Type B pancreatic cell (in vitro differentiated cells): ENCODE measurements at regions not wholly inside any gene's neighbourhood (a gene's known extent, or its start where the extent isn't known, plus 50 kb on each side); places are given as distances from the start of the nearest gene placed in this dataset.

Source experiments
- DNase-seq: peaks from one replicate; pipeline ENCODE4 v3.0.0; 2021; ENCODE audit warnings: mixed read lengths; ENCODE audit not compliant: unreplicated experiment; ENCODE audit errors: extremely low spot score
- H3K27ac Mint-ChIP-seq: 2 replicates; pipeline ENCODE4 v1.8.0; 2021; ENCODE audit warnings: mild to moderate bottlenecking, mixed read lengths
- H3K27me3 Mint-ChIP-seq: 2 replicates; pipeline ENCODE4 v1.8.0; 2021; ENCODE audit warnings: mixed read lengths
- H3K36me3 Mint-ChIP-seq: 2 replicates; pipeline ENCODE4 v1.8.0; 2021; ENCODE audit warnings: mixed read lengths
- H3K4me1 Mint-ChIP-seq: one replicate; pipeline ENCODE4 v1.8.0; 2021; ENCODE audit warnings: mixed read lengths; ENCODE audit not compliant: unreplicated experiment
- H3K4me3 Mint-ChIP-seq: 2 replicates; pipeline ENCODE4 v1.8.0; 2021; ENCODE audit warnings: mild to moderate bottlenecking, mixed read lengths
- H3K9me3 Mint-ChIP-seq: 2 replicates; pipeline ENCODE4 v1.8.0; 2021; ENCODE audit warnings: mixed read lengths
- CTCF ChIP-seq: fragments of 200-600 bp; sonication (generic); conservative IDR thresholded peaks from 2 replicates; pipeline ENCODE4 v1.5.0; 2021; ENCODE audit warnings: antibody characterized with exemption, mild to moderate bottlenecking

GRCh38 chr7:57210871-57211270, 78.6 kb upstream of the ZNF479 start:
- Mint-ChIP-seq H3K9me3 (peaks cover 21% of the 10 kb centered on the region), H3K36me3 (no peaks in the 10 kb centered on the region), H3K27ac (no peak overlapping the region), H3K4me1 (no peaks in the 10 kb centered on the region), H3K27me3 (no peaks in the 10 kb centered on the region), H3K4me3 (no peak overlapping the region)
- no peak for DNase-seq
- no peak for TF ChIP-seq CTCF

- Mint-ChIP-seq H3K4me3 (no peak overlapping the region), H3K4me1 (no peaks in the 10 kb centered on the region), H3K9me3 (peaks cover 28% of the 10 kb centered on the region), H3K27ac (no peak overlapping the region), H3K36me3 (peaks cover 2% of the 10 kb centered on the region), H3K27me3 (no peaks in the 10 kb centered on the region)
- no peak for DNase-seq
- no peak for TF ChIP-seq CTCF
These were observed 79.3 kb upstream of the ZNF479 start for GRCh38 chr7:57211428-57212100.

GRCh38 chr7:57215423-57215822, 83.2 kb upstream of the ZNF479 start:
- peaks cover 7% of the 10 kb centered on the region for H3K36me3 Mint-ChIP-seq
- H3K27me3 Mint-ChIP-seq: no peaks in the 10 kb centered on the region
- no peak overlapping the region for H3K4me3 Mint-ChIP-seq

GRCh38 chr7:57216340-57216739, 84.1 kb upstream of the ZNF479 start:
- Mint-ChIP-seq H3K9me3 (peaks cover 49% of the 10 kb centered on the region), H3K4me3 (no peak overlapping the region), H3K27me3 (no peaks in the 10 kb centered on the region), H3K36me3 (peaks cover 7% of the 10 kb centered on the region), H3K4me1 (no peaks in the 10 kb centered on the region), H3K27ac (no peak overlapping the region)
- no peak for TF ChIP-seq CTCF
- DNase-seq: no peak

More at GRCh38 chr7:57215423-57215822, 83.2 kb upstream of the ZNF479 start:
- Mint-ChIP-seq H3K9me3 (peaks cover 40% of the 10 kb centered on the region), H3K27ac (no peak overlapping the region), H3K4me1 (no peaks in the 10 kb centered on the region)
- TF ChIP-seq CTCF: no peak
- DNase-seq: no peak

GRCh38 chr7:57218196-57218716, 86.0 kb upstream of the ZNF479 start:
- Mint-ChIP-seq H3K4me3 (no peak overlapping the region), H3K9me3 (peaks cover 51% of the 10 kb centered on the region), H3K27ac (no peak overlapping the region), H3K4me1 (no peaks in the 10 kb centered on the region), H3K36me3 (peaks cover 7% of the 10 kb centered on the region), H3K27me3 (no peaks in the 10 kb centered on the region)
- no peak for TF ChIP-seq CTCF
- DNase-seq: no peak
